Naive thymus-derived CD8-positive, alpha-beta T cell (primary cell): ENCODE measurements at regions not wholly inside any gene's neighbourhood (a gene's known extent, or its start where the extent isn't known, plus 50 kb on each side); places are given as distances from the start of the nearest gene placed in this dataset.

Source experiments
- ATAC-seq, 2 donors: fragments of 150-1000 bp; cut with Tn5 transposase in 1 of 2; sonication (Bioruptor Pico), chemical (Tn5 transposase) in 1 of 2; 1 replicate in 1 of 2; 2 replicates in 1 of 2; pipeline ENCODE4 v1.10.0; 2021; ENCODE audit warnings: mild to moderate bottlenecking in 2 of 2, moderate library complexity in 2 of 2
- POLR2A ChIA-PET: fragments of 350-600 bp; sonication (Branson Sonifier 250); formaldehyde crosslinking; loops from one replicate; lab custom pipeline; 2021; ENCODE audit warnings: antibody characterized with exemption; lab: Charles Lee
- DNase-seq, 10 donors: peaks; one replicate each; pipeline versions ENCODE4 v3.0.0 to v3.0.0-alpha.2; 2020 to 2022
- H3K27ac Mint-ChIP-seq, 10 donors: one replicate each; pipeline ENCODE4 v1.8.0; 2020 to 2022; ENCODE audit warnings: mild to moderate bottlenecking in 10 of 10, mixed read lengths in 10 of 10, moderate library complexity in 4 of 10, inconsistent platforms in 1 of 10
- H3K27me3 Mint-ChIP-seq, 5 donors: one replicate each; pipeline ENCODE4 v1.8.0; 2021 to 2022; ENCODE audit warnings: mixed read lengths in 5 of 5
- H3K36me3 Mint-ChIP-seq, 3 donors: one replicate each; pipeline ENCODE4 v1.8.0; 2020 to 2022; ENCODE audit warnings: mixed read lengths in 3 of 3, mild to moderate bottlenecking in 2 of 3, inconsistent platforms in 1 of 3
- H3K4me1 Mint-ChIP-seq, 4 donors: one replicate each; pipeline ENCODE4 v1.8.0; 2021 to 2022; ENCODE audit warnings: mixed read lengths in 4 of 4
- H3K4me3 Mint-ChIP-seq, 10 donors: one replicate each; pipeline ENCODE4 v1.8.0; 2020 to 2022; ENCODE audit warnings: mild to moderate bottlenecking in 10 of 10, mixed read lengths in 10 of 10, moderate library complexity in 6 of 10, inconsistent platforms in 1 of 10
- H3K9me3 Mint-ChIP-seq, 9 donors: one replicate each; pipeline ENCODE4 v1.8.0; 2020 to 2022; ENCODE audit warnings: mixed read lengths in 9 of 9, mild to moderate bottlenecking in 3 of 9, inconsistent platforms in 1 of 9, moderate library complexity in 1 of 9

DNA sequence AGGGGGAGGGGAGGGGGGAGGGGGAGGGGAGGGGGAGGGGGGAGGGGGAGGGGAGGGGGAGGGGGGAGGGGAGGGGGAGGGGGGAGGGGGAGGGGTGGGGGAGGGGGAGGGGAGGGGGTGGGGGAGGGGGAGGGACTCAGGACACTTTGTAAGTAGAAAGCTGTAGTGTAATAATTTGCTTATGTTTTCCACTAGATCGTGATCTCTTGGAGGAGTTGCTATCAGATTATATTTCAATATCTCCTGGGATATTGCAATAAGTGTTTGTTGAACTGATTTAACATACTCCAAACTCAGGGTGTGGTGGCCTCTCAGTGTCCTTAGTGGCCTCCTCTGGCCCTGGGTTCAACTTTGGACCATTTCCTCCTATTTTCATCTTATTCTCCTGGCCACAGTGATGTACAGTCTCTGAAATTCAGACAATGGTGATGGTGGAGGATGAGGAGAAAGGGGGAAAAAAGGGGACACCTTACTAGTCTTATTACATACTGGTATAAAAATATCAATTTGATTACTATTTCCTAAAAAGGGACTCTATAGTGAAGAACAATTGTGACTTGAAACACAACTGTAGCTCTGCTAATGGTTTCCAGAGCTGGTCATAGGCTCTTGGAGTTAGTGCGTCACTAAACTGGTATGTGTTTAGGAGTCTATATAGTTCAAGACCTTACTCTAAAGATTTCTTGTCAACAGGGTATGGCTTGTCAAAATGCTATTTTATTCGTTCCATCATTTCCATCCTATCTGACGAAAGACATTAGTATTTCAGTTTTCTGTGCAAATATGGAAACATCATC is 89.6 kb downstream of the DDX1 start:
- H3K27ac Mint-ChIP-seq, result no peak overlapping the region
- H3K9me3 Mint-ChIP-seq, result peaks cover 0 to 7% (median 2%) of the 10 kb centered on the region in 9 donors
- H3K4me1 Mint-ChIP-seq, result no peaks in the 10 kb centered on the region
- no peak overlapping the region for H3K4me3 Mint-ChIP-seq
- ATAC-seq (no peak), DNase-seq (no peak)
- POLR2A ChIA-PET, result no interaction called here
- no peaks in the 10 kb centered on the region for H3K36me3 Mint-ChIP-seq
- peaks cover 0 to 2% (median 0%) of the 10 kb centered on the region in 5 donors for H3K27me3 Mint-ChIP-seq

- no peaks in the 10 kb centered on the region for H3K36me3 Mint-ChIP-seq
- no peaks in the 10 kb centered on the region for H3K4me1 Mint-ChIP-seq
- POLR2A ChIA-PET, result no interaction called here
- H3K27me3 Mint-ChIP-seq, result peaks cover 0 to 2% (median 0%) of the 10 kb centered on the region in 5 donors
- no peak overlapping the region for H3K4me3 Mint-ChIP-seq
- H3K9me3 Mint-ChIP-seq, result peaks cover 0 to 7% (median 2%) of the 10 kb centered on the region in 9 donors
- H3K27ac Mint-ChIP-seq, result no peak overlapping the region
- no peak for ATAC-seq
- no peak for DNase-seq
Measured at GRCh38 chr2:15682354-15682753, 90.7 kb downstream of the DDX1 start.

DNA sequence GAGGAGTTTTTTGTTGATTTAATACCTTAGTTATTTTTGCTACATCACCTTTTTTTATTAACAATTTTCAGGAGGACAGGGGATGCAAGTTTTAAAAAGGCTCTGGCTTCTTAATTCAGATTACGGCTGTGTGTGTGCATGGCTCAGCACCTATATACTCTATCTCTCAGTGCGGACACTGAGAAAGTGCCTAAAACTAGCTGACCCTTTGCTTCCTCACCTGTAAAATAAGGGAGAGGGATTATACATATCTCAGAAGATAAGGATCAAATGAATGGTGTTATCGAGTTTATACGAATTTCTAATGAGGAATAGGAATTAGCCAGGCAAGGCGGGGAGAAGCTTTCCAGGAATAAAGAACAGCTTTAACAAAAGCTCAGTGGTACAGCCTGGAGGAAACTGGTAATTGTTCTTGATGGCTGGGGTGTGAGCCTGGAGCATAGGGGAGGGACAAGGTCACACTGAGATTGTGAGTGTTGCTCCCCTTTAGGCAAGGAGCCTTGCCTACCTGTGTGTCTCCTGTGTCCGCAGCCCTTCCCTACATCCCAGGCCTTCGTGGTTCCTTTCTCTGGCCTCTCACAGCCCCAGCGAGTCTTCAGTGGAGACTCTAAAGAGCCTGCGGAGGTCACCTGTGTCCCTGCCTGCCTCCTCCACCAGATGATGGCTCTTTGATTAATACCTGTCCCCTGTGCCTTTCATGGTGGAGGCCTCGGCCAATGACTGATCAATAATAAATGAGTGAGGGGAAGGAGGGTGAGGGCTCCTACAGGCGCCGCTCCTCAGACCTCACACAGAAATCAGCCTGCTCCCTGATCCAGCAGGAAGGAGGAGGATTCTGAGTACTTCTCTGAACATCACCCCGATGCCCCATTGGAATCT is 92.7 kb downstream of the DDX1 start:
- H3K36me3 Mint-ChIP-seq, result no peaks in the 10 kb centered on the region
- H3K4me3 Mint-ChIP-seq, result no peak overlapping the region
- DNase-seq (no peak), ATAC-seq (no peak)
- peaks cover 0 to 3% (median 2%) of the 10 kb centered on the region in 5 donors for H3K27me3 Mint-ChIP-seq
- POLR2A ChIA-PET, result no interaction called here
- no peak overlapping the region for H3K27ac Mint-ChIP-seq
- peaks cover 0 to 5% (median 2%) of the 10 kb centered on the region in 9 donors for H3K9me3 Mint-ChIP-seq
- no peaks in the 10 kb centered on the region for H3K4me1 Mint-ChIP-seq

- POLR2A ChIA-PET, result no interaction called here
- H3K4me3 Mint-ChIP-seq, result no peak overlapping the region
- peaks cover 0 to 10% (median 9%) of the 10 kb centered on the region in 5 donors for H3K27me3 Mint-ChIP-seq
- no peaks in the 10 kb centered on the region for H3K4me1 Mint-ChIP-seq
- H3K36me3 Mint-ChIP-seq, result no peaks in the 10 kb centered on the region
- no peak overlapping the region for H3K27ac Mint-ChIP-seq
- DNase-seq, result no peak
- no peak for ATAC-seq
- H3K9me3 Mint-ChIP-seq, result peaks cover 0 to 5% (median 0%) of the 10 kb centered on the region in 9 donors
Measured at GRCh38 chr2:15685143-15685542, 93.5 kb downstream of the DDX1 start.

- no peak for ATAC-seq
- H3K4me1 Mint-ChIP-seq, result no peaks in the 10 kb centered on the region
- DNase-seq, result no peak
- peaks cover 0 to 12% (median 9%) of the 10 kb centered on the region in 5 donors for H3K27me3 Mint-ChIP-seq
- no peak overlapping the region for H3K4me3 Mint-ChIP-seq
- H3K9me3 Mint-ChIP-seq, result peaks cover 0 to 5% (median 0%) of the 10 kb centered on the region in 9 donors
- no peak overlapping the region for H3K27ac Mint-ChIP-seq
- H3K36me3 Mint-ChIP-seq, result no peaks in the 10 kb centered on the region
- POLR2A ChIA-PET, result no interaction called here
Measured at GRCh38 chr2:15686643-15687042, 95.0 kb downstream of the DDX1 start.

- Mint-ChIP-seq H3K27ac (no peak overlapping the region), H3K27me3 (peaks cover 0 to 13% (median 9%) of the 10 kb centered on the region in 5 donors), H3K4me1 (no peaks in the 10 kb centered on the region), H3K4me3 (no peak overlapping the region), H3K9me3 (peaks cover 0 to 5% (median 0%) of the 10 kb centered on the region in 9 donors), H3K36me3 (no peaks in the 10 kb centered on the region)
- DNase-seq (no peak), ATAC-seq (no peak)
- POLR2A ChIA-PET, result no interaction called here
Measured at GRCh38 chr2:15687243-15687642, 95.6 kb downstream of the DDX1 start.

- ATAC-seq, result no peak
Measured at GRCh38 chr2:15687720-15688119, 96.1 kb downstream of the DDX1 start.

GRCh38 chr2:15688924-15689568 is 97.4 kb downstream of the DDX1 start:
- ATAC-seq (no peak), DNase-seq (no peak)
- H3K4me1 Mint-ChIP-seq, result no peaks in the 10 kb centered on the region
- H3K27ac Mint-ChIP-seq, result no peak overlapping the region
- POLR2A ChIA-PET, result no interaction called here
- H3K27me3 Mint-ChIP-seq, result peaks cover 0 to 15% (median 9%) of the 10 kb centered on the region in 5 donors
- no peak overlapping the region for H3K4me3 Mint-ChIP-seq
- no peaks in the 10 kb centered on the region for H3K36me3 Mint-ChIP-seq
- H3K9me3 Mint-ChIP-seq, result peaks cover 0 to 5% (median 0%) of the 10 kb centered on the region in 9 donors

More at GRCh38 chr2:15687720-15688119, 96.1 kb downstream of the DDX1 start:
- no peak overlapping the region for H3K27ac Mint-ChIP-seq
- peaks cover 0 to 5% (median 0%) of the 10 kb centered on the region in 9 donors for H3K9me3 Mint-ChIP-seq
- no peaks in the 10 kb centered on the region for H3K4me1 Mint-ChIP-seq
- H3K4me3 Mint-ChIP-seq, result no peak overlapping the region
- H3K27me3 Mint-ChIP-seq, result peaks cover 0 to 11% (median 9%) of the 10 kb centered on the region in 5 donors
- DNase-seq, result no peak
- no peaks in the 10 kb centered on the region for H3K36me3 Mint-ChIP-seq
- POLR2A ChIA-PET, result no interaction called here

DNA sequence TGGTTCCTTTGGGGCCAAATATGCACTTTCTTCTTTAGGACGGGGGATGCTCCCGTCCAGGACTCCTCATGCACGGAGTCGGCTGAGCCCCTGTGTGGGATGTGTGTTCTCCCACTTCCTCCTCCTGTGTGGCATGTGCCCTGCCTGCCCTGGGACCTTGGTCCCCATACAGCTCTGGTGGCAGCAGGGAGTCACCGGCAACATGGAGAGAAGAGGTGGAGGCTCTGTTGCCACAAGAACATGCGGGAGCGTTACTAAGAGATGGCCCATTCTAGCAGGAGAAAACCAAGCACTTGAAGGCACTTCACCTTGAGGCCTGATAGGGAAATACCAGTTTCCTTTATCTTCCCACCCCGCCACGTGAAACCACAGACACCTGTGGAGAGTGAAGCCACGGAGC is 98.0 kb downstream of the DDX1 start:
- Mint-ChIP-seq H3K36me3 (no peaks in the 10 kb centered on the region), H3K27ac (no peak overlapping the region), H3K27me3 (peaks cover 0 to 15% (median 9%) of the 10 kb centered on the region in 5 donors), H3K4me3 (no peak overlapping the region), H3K9me3 (peaks cover 0 to 5% (median 0%) of the 10 kb centered on the region in 9 donors), H3K4me1 (no peaks in the 10 kb centered on the region)
- ATAC-seq (no peak), DNase-seq (no peak)
- POLR2A ChIA-PET, result no interaction called here

GRCh38 chr2:15691586-15692310 is 100.1 kb downstream of the DDX1 start:
- H3K9me3 Mint-ChIP-seq, result no peaks in the 10 kb centered on the region
- no peak overlapping the region for H3K27ac Mint-ChIP-seq
- peaks cover 0 to 15% (median 9%) of the 10 kb centered on the region in 5 donors for H3K27me3 Mint-ChIP-seq
- no peak overlapping the region for H3K4me3 Mint-ChIP-seq
- POLR2A ChIA-PET, result no interaction called here
- no peak for ATAC-seq
- H3K36me3 Mint-ChIP-seq, result no peaks in the 10 kb centered on the region
- no peak for DNase-seq
- no peaks in the 10 kb centered on the region for H3K4me1 Mint-ChIP-seq

GRCh38 chr2:15692551-15693377 is 101.1 kb downstream of the DDX1 start:
- Mint-ChIP-seq H3K4me1 (no peaks in the 10 kb centered on the region), H3K9me3 (no peaks in the 10 kb centered on the region), H3K4me3 (no peak overlapping the region), H3K36me3 (no peaks in the 10 kb centered on the region), H3K27me3 (peaks cover 0 to 15% (median 9%) of the 10 kb centered on the region in 5 donors), H3K27ac (no peak overlapping the region)
- ATAC-seq, result no peak
- DNase-seq, result no peak
- POLR2A ChIA-PET, result no interaction called here
